GM19438 (cell line): ENCODE measurements at regions not wholly inside any gene's neighbourhood (a gene's known extent, or its start where the extent isn't known, plus 50 kb on each side); places are given as distances from the start of the nearest gene placed in this dataset.
"Not testable (repeated sequence)": the region's sequence is repeated elsewhere in the genome, so short reads cannot be mapped to it uniquely, and the experiment has no call there.

Experiments
- ATAC-seq: cut with Tn5 transposase; IDR thresholded peaks from one replicate; pipeline ENCODE4 v1.9.1; 2021; ENCODE audit warnings: low read depth; ENCODE audit not compliant: unreplicated experiment

GRCh38 chr2:20499387-20499786 is 52.5 kb downstream of the RHOB start:
- no peak for ATAC-seq

GRCh38 chr2:20501974-20502373 is 55.1 kb downstream of the RHOB start:
- ATAC-seq, result no peak

- ATAC-seq, result not testable (repeated sequence)
These were observed 55.6 kb downstream of the RHOB start for GRCh38 chr2:20502496-20502895.

- ATAC-seq, result no peak
These were observed 57.3 kb downstream of the RHOB start for GRCh38 chr2:20504174-20504573.

GRCh38 chr2:20506201-20506685 is 59.4 kb downstream of the RHOB start:
- no peak for ATAC-seq

GRCh38 chr2:20507166-20507692 is 60.4 kb downstream of the RHOB start:
- ATAC-seq, result peak; percentile 97

- no peak for ATAC-seq
These were observed 60.8 kb downstream of the RHOB start for GRCh38 chr2:20507711-20508110.

- ATAC-seq, result no peak
These were observed 62.5 kb downstream of the RHOB start for GRCh38 chr2:20509301-20509769.

- no peak for ATAC-seq
These were observed 63.1 kb downstream of the RHOB start for GRCh38 chr2:20509770-20510490.

- ATAC-seq, result no peak
These were observed 64.3 kb downstream of the RHOB start for GRCh38 chr2:20511130-20511529.

- ATAC-seq, result no peak
These were observed 65.3 kb downstream of the RHOB start for GRCh38 chr2:20512061-20512605.

GRCh38 chr2:20513946-20514345 is 67.1 kb downstream of the RHOB start:
- no peak for ATAC-seq

- ATAC-seq, result no peak
These were observed 67.9 kb downstream of the RHOB start for GRCh38 chr2:20514596-20515269.

GRCh38 chr2:20515290-20516220 is 68.7 kb downstream of the RHOB start:
- ATAC-seq, result no peak

GRCh38 chr2:20516291-20516645 is 69.4 kb downstream of the RHOB start:
- ATAC-seq, result no peak

- peak; percentile 95 for ATAC-seq
These were observed 69.9 kb downstream of the RHOB start for GRCh38 chr2:20516646-20517341.

- no peak for ATAC-seq
These were observed 72.4 kb downstream of the RHOB start for GRCh38 chr2:20519309-20519708.

- ATAC-seq, result no peak
These were observed 73.3 kb downstream of the RHOB start for GRCh38 chr2:20520128-20520527.

- no peak for ATAC-seq
These were observed 74.3 kb downstream of the RHOB start for GRCh38 chr2:20521193-20521592.

- ATAC-seq, result no peak
These were observed 74.9 kb downstream of the RHOB start for GRCh38 chr2:20521682-20522189.
